ENCODE measurements at regions not wholly inside any gene's neighbourhood (a gene's known extent, or its start where the extent isn't known, plus 50 kb on each side); places are given as distances from the start of the nearest gene placed in this dataset.

DNA sequence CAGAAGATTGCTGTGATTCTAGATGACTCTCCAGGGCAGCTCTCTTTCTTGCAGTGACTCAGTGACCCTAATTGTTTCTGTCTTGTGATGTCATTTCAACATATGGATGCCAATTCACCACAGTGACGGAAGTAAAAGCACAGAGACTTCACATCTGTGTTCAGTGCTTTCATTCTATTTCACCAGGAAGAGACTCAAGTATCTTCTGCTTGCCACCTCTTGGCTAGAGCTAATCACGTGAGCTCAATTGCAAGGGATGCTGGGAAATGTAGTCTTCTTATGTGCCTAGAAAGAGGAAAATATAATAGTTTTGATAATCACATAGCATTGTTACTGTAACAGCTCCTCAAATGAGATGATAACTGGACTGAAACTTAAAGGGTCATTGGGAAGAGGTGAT is 453.3 kb upstream of the KLF4 start:
- H3K27me3 Mint-ChIP-seq, result peaks cover 3% of the 10 kb centered on the region
- H3K36me3 Mint-ChIP-seq (ENCODE audit: low read depth), result no peaks in the 10 kb centered on the region
- H3K4me3 Mint-ChIP-seq, result no peak overlapping the region
- H3K4me1 Mint-ChIP-seq, result no peaks in the 10 kb centered on the region
- no peak for ATAC-seq (replicated peaks)
- no peak overlapping the region for H3K27ac Mint-ChIP-seq
- peaks cover 16% of the 10 kb centered on the region for H3K9me3 Mint-ChIP-seq

GRCh38 chr9:107942291-107942690 is 452.7 kb upstream of the KLF4 start:
- H3K4me1 Mint-ChIP-seq, result no peaks in the 10 kb centered on the region
- no peak for ATAC-seq (replicated peaks)
- peaks cover 16% of the 10 kb centered on the region for H3K9me3 Mint-ChIP-seq
- H3K27me3 Mint-ChIP-seq, result peaks cover 3% of the 10 kb centered on the region
- no peak overlapping the region for H3K4me3 Mint-ChIP-seq
- no peak overlapping the region for H3K27ac Mint-ChIP-seq
- H3K36me3 Mint-ChIP-seq (ENCODE audit: low read depth), result no peaks in the 10 kb centered on the region

DNA sequence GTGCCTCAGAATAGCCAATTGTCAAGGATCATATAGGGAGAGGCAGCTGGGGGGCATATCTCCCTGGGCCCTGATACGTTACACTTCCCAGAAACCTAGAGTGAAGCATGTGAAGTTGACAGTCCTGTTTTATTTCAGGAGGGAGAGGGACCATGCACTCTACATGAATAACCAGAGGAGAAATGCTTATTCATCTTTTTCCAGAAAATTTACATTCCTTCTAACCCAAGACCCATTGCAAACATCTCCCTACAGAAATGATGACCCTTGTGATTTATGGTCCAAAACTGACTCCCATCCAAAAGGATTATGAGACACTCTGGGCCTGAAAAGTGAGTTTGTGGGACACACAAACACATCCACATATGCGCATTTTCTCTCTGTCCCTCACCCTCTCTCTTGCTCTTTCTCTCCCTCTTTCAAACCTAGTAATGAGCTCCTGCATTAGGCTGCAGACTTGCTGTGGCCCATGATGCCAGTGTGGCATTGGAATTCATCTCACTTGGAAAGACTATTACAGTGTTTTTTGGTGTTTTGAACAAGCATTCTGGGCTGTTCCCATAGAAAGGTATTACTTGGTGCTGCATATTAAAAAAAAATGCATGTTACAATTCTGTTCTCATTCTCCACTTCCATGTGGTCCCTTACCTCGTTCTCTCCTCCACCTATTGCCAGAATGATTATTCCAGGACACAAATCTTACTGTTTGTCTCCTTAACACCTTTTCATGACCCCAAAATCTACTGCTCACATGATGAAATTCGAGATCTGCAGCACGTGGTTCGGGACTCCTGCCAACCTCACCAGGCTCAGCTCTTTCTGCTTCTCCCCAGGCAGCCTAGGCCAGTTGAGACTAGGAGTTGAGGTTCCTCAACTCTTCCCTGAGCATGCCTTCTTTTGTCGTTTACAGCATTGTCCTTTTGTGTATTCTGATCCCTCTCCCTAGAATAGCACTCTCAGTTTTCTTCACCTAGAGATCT is 451.3 kb upstream of the KLF4 start:
- no peak for ATAC-seq (replicated peaks)
- H3K4me1 Mint-ChIP-seq, result no peaks in the 10 kb centered on the region
- no peak overlapping the region for H3K4me3 Mint-ChIP-seq
- H3K9me3 Mint-ChIP-seq, result peaks cover 16% of the 10 kb centered on the region
- H3K27me3 Mint-ChIP-seq, result peaks cover 3% of the 10 kb centered on the region
- H3K27ac Mint-ChIP-seq, result no peak overlapping the region
- H3K36me3 Mint-ChIP-seq (ENCODE audit: low read depth), result no peaks in the 10 kb centered on the region

DNA sequence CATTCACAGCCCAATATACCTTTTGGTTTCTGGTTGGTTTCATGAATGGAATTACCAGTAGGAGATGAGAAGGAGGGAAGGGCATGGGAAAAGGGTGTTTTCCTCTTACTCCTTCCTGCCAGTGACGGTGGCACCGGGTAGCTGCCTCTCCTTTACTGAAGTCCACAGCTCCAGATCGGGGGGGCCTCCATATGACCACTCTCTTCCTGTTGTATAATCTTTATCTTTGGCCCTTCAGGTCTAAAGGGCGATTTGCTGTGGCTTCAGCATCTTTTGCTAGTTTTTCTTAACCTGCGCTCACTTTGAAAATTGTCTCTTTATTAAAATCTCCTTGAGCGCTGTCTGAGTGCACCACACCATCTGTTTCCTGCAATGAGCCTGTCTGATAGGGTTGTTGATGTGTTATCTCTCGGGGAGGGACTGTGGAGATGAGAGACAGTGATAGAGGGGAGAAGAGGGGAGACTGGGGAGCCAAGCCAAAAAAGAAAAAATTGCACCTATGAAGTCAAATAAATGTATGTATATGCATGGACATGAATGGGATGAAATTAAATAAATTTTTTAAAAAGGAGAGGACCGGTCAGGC is 449.3 kb upstream of the KLF4 start:
- Mint-ChIP-seq H3K27ac (no peak overlapping the region), H3K27me3 (peaks cover 3% of the 10 kb centered on the region), H3K9me3 (peaks cover 10% of the 10 kb centered on the region), H3K4me1 (no peaks in the 10 kb centered on the region), H3K36me3 (ENCODE audit: low read depth) (no peaks in the 10 kb centered on the region), H3K4me3 (no peak overlapping the region)
- no peak for ATAC-seq (replicated peaks)

DNA sequence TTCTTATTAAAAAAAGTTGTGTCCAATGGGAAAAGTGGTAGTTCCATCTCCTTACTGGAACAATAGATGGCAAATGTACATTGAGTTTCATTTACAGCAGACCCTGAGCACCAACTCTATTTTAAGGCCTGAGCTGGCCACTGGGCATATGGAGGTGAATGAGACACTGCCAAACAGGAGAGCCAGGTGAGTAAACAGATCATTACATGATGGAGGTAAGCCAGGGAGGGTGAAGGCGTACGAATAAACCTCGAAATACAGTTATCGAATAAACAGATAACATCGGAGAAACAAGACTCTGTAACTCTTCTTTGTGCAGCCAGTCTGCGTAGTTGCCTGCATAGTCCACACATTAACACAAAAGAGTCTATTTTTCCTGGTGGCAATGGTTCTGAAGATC is 446.4 kb upstream of the KLF4 start:
- Mint-ChIP-seq H3K27me3 (peaks cover 3% of the 10 kb centered on the region), H3K4me1 (no peaks in the 10 kb centered on the region), H3K4me3 (no peak overlapping the region), H3K9me3 (peaks cover 4% of the 10 kb centered on the region), H3K27ac (no peak overlapping the region), H3K36me3 (ENCODE audit: low read depth) (no peaks in the 10 kb centered on the region)
- ATAC-seq (replicated peaks), result no peak

GRCh38 chr9:107933516-107933915 is 443.9 kb upstream of the KLF4 start:
- no peaks in the 10 kb centered on the region for H3K4me1 Mint-ChIP-seq
- ATAC-seq (replicated peaks), result no peak
- H3K9me3 Mint-ChIP-seq, result peaks cover 1% of the 10 kb centered on the region
- no peaks in the 10 kb centered on the region for H3K36me3 Mint-ChIP-seq (ENCODE audit: low read depth)
- H3K4me3 Mint-ChIP-seq, result no peak overlapping the region
- no peak overlapping the region for H3K27ac Mint-ChIP-seq
- H3K27me3 Mint-ChIP-seq, result no peaks in the 10 kb centered on the region

DNA sequence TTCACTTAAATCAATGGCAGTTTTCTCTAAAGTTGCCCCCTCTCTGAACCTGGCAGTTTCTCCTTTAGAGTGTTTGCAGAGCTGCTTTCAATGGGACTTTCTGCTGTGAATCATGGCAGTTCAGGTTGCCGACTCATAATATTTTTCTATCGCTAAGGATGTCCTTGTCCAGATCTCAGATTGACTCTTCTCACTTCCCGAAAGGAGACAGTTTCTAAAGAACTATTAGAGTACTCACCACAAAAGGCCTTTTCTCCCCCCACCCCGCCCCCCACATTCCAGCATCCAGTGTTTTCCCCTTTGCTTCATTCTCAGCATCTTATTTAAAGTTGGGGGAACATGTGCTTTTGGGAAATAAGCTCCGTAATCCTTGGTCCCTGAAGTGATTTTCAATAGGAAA is 443.5 kb upstream of the KLF4 start:
- ATAC-seq (replicated peaks), result no peak
- no peaks in the 10 kb centered on the region for H3K36me3 Mint-ChIP-seq (ENCODE audit: low read depth)
- no peak overlapping the region for H3K27ac Mint-ChIP-seq
- peaks cover 4% of the 10 kb centered on the region for H3K9me3 Mint-ChIP-seq
- no peak overlapping the region for H3K4me3 Mint-ChIP-seq
- H3K27me3 Mint-ChIP-seq, result no peaks in the 10 kb centered on the region
- H3K4me1 Mint-ChIP-seq, result no peaks in the 10 kb centered on the region

DNA sequence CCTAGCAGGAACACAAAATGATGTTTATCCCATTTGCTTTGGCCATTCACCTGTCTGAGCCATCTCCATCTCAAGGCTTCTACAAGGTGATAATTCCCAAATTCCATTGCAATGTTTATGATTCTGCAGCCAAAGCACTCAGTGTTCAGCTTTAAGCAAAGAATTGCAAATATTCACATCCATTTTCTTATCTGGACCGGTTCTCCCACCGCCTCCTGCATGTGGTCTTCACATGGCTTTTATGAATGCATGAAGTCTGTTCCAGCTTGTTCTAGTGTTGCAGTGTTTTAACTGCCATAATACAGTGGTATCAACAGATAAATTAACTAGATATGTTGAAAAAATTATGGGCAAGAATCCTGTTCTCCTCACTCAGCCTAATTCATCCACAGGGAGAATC is 443.0 kb upstream of the KLF4 start:
- no peak overlapping the region for H3K4me3 Mint-ChIP-seq
- no peaks in the 10 kb centered on the region for H3K36me3 Mint-ChIP-seq (ENCODE audit: low read depth)
- H3K27me3 Mint-ChIP-seq, result no peaks in the 10 kb centered on the region
- ATAC-seq (replicated peaks), result no peak
- no peaks in the 10 kb centered on the region for H3K4me1 Mint-ChIP-seq
- H3K9me3 Mint-ChIP-seq, result peaks cover 4% of the 10 kb centered on the region
- H3K27ac Mint-ChIP-seq, result no peak overlapping the region

- H3K27ac Mint-ChIP-seq, result no peak overlapping the region
These were observed 442.5 kb upstream of the KLF4 start for GRCh38 chr9:107932046-107932445.

DNA sequence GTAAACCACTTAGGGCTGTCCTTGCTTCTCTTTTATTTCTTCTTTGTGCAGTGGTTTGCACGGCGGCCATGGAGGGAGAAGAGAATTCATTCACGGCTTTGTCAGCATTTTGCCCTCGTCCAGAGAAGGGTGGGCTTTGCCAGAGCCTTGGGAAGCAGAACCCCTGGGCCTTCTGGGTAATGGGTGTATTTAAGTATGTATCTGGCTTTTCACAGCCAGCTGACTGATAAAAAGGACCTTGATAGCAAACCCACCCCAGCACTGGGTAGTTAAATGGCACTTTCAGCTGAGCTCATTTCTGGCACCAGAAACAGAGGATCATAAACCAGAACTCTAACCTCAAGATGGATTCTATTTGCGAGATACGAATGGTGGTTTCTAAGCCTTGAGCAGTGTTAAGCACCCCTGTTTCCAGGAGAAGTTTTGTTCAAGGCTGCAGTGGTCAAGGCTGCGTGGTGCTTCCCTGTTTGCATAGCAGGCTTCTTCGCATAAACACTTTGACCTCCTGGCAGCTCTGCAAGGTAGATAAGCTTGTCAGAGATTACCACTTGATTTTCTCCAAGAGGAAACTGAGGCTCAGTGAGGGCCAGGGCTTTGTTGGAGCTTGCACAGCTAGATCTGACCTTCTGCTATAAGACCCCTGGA is 441.6 kb upstream of the KLF4 start:
- Mint-ChIP-seq H3K9me3 (peaks cover 9% of the 10 kb centered on the region), H3K27me3 (no peaks in the 10 kb centered on the region), H3K27ac (no peak overlapping the region), H3K4me3 (no peak overlapping the region), H3K4me1 (no peaks in the 10 kb centered on the region), H3K36me3 (ENCODE audit: low read depth) (no peaks in the 10 kb centered on the region)
- no peak for ATAC-seq (replicated peaks)

More at GRCh38 chr9:107932046-107932445, 442.5 kb upstream of the KLF4 start:
- Mint-ChIP-seq H3K4me3 (no peak overlapping the region), H3K9me3 (peaks cover 4% of the 10 kb centered on the region), H3K27me3 (no peaks in the 10 kb centered on the region), H3K4me1 (no peaks in the 10 kb centered on the region), H3K36me3 (ENCODE audit: low read depth) (no peaks in the 10 kb centered on the region)
- ATAC-seq (replicated peaks), result no peak

DNA sequence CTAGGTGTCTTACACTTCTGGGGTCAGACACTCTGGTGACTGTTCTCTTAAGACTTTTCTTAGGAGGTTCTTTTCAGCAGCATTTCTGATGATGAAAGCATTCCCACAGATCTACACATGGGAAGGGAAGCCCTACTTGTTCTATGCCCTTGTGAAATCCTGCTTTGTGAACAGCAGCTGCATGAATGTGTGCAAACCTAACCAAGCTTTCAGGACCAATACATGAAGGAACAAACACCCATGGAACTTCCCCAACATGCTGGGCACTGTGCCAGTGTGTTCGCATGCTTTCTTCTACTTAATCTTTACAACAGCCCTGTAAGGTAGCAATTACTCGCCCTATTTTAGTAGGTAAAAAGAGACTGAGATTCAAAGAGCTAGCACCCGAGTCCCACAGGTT is 439.9 kb upstream of the KLF4 start:
- Mint-ChIP-seq H3K27ac (no peak overlapping the region), H3K27me3 (no peaks in the 10 kb centered on the region)

GRCh38 chr9:107928701-107929371 is 439.3 kb upstream of the KLF4 start:
- H3K36me3 Mint-ChIP-seq (ENCODE audit: low read depth), result no peaks in the 10 kb centered on the region
- no peak overlapping the region for H3K4me3 Mint-ChIP-seq
- peaks cover 9% of the 10 kb centered on the region for H3K9me3 Mint-ChIP-seq

More for the DNA sequence above, 439.9 kb upstream of the KLF4 start:
- Mint-ChIP-seq H3K4me3 (no peak overlapping the region), H3K36me3 (ENCODE audit: low read depth) (no peaks in the 10 kb centered on the region), H3K4me1 (no peaks in the 10 kb centered on the region), H3K9me3 (peaks cover 9% of the 10 kb centered on the region)
- ATAC-seq (replicated peaks), result no peak

GRCh38 chr9:107927276-107927675 is 437.7 kb upstream of the KLF4 start:
- Mint-ChIP-seq H3K4me3 (no peak overlapping the region), H3K27me3 (no peaks in the 10 kb centered on the region), H3K27ac (no peak overlapping the region), H3K36me3 (ENCODE audit: low read depth) (no peaks in the 10 kb centered on the region), H3K4me1 (no peaks in the 10 kb centered on the region), H3K9me3 (peaks cover 9% of the 10 kb centered on the region)
- no peak for ATAC-seq (replicated peaks)

More at GRCh38 chr9:107928701-107929371, 439.3 kb upstream of the KLF4 start:
- H3K27ac Mint-ChIP-seq, result no peak overlapping the region
- no peaks in the 10 kb centered on the region for H3K4me1 Mint-ChIP-seq
- H3K27me3 Mint-ChIP-seq, result no peaks in the 10 kb centered on the region
- ATAC-seq (replicated peaks), result no peak

DNA sequence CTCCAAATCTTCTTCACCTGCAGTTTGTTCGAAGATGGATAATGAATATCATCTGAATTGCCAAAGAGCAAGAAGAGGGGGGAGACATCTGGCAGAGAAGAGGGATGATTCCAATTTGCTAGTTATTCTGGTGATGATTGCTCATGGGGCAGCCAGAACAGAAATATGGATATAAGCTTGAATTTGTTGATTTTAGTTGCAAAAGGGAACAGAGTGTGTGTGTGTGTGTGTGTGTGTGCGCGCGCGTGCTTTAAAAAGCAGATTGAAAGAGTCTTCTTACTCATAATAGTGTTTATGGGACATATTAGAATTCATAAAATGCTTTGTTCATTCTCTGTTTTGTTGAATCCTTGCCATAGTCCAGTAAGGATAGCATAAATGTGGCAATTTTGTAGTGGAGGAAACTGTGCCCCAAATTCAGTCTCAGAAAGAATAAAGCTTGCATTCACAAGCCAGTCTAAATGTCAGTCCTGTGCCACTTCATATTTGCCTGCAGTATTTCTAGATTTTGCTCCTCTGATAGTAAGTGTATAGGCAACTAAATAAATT is 436.3 kb upstream of the KLF4 start:
- H3K27me3 Mint-ChIP-seq, result no peaks in the 10 kb centered on the region
- no peak for ATAC-seq (replicated peaks)
- H3K9me3 Mint-ChIP-seq, result peaks cover 9% of the 10 kb centered on the region
- H3K27ac Mint-ChIP-seq, result no peak overlapping the region
- H3K36me3 Mint-ChIP-seq (ENCODE audit: low read depth), result no peaks in the 10 kb centered on the region
- H3K4me1 Mint-ChIP-seq, result no peaks in the 10 kb centered on the region
- no peak overlapping the region for H3K4me3 Mint-ChIP-seq
